ENCODE measurements at regions not wholly inside any gene's neighbourhood (a gene's known extent, or its start where the extent isn't known, plus 50 kb on each side); places are given as distances from the start of the nearest gene placed in this dataset.

- TF ChIP-seq ZNF416 (tag by site-specific recombination; IDR thresholded peaks at IDR 0.05) = no peak
Measured at GRCh38 chr12:78483767-78484315, 380.7 kb upstream of the SYT1 start (continued).

GRCh38 chr12:78489990-78490389 lies 374.6 kb upstream of the SYT1 start:
- ChIA-PET CTCF (no interaction called here), POLR2A (no interaction called here)
- Histone ChIP-seq H3K9me3 (ENCODE audit: control insufficient read depth, insufficient read depth, low read depth, low read length) (no peaks in the 10 kb centered on the region), H3K4me1 (ENCODE audit: control insufficient read depth, insufficient read depth, low read length) (no peaks in the 10 kb centered on the region), H3K27ac (ENCODE audit: extremely low read depth, low read depth, low read length) (no peak overlapping the region), H3K4me3 (ENCODE audit: low read depth, low read length) (no peak overlapping the region), H3K36me3 (ENCODE audit: control insufficient read depth in 2 of 2, insufficient read depth in 1 of 2, low read length in 2 of 2) (no peaks in the 10 kb centered on the region)
- TF ChIP-seq KLF1 (tag by site-specific recombination; IDR thresholded peaks at IDR 0.05) = no peak
- no peak for TF ChIP-seq ZNF223 (tag by site-specific recombination; IDR thresholded peaks at IDR 0.05)
- no peak for TF ChIP-seq ZNF16 (tag by site-specific recombination; IDR thresholded peaks at IDR 0.05; ENCODE audit: low read depth)
- TF ChIP-seq ZNF629 (tag by site-specific recombination; IDR thresholded peaks at IDR 0.05) = no peak
- no peak for TF ChIP-seq YY1 (tag by site-specific recombination; IDR thresholded peaks at IDR 0.05)
- TF ChIP-seq ZNF248 (tag by site-specific recombination; IDR thresholded peaks at IDR 0.05) = no peak
- TF ChIP-seq ZNF670 (tag by site-specific recombination; IDR thresholded peaks at IDR 0.05; ENCODE audit: low read depth) = no peak
- TF ChIP-seq ZNF792 (tag by site-specific recombination; IDR thresholded peaks at IDR 0.05) = no peak
- no peak for TF ChIP-seq KLF8 (tag by site-specific recombination; IDR thresholded peaks at IDR 0.05)
- TF ChIP-seq ZBTB6 (tag by site-specific recombination; IDR thresholded peaks at IDR 0.05) = no peak
- no peak for TF ChIP-seq ZNF112 (tag by site-specific recombination; IDR thresholded peaks at IDR 0.05)
- no peak for TF ChIP-seq KLF16 (tag by site-specific recombination; IDR thresholded peaks at IDR 0.05)
- no peak for TF ChIP-seq SP3 (tag by site-specific recombination; IDR thresholded peaks at IDR 0.05)
- no peak for TF ChIP-seq ZNF311 (tag by site-specific recombination; IDR thresholded peaks at IDR 0.05; ENCODE audit: borderline replicate concordance)
- TF ChIP-seq ZXDB (tag by site-specific recombination; IDR thresholded peaks at IDR 0.05) = no peak
- TF ChIP-seq, protein P1, sequence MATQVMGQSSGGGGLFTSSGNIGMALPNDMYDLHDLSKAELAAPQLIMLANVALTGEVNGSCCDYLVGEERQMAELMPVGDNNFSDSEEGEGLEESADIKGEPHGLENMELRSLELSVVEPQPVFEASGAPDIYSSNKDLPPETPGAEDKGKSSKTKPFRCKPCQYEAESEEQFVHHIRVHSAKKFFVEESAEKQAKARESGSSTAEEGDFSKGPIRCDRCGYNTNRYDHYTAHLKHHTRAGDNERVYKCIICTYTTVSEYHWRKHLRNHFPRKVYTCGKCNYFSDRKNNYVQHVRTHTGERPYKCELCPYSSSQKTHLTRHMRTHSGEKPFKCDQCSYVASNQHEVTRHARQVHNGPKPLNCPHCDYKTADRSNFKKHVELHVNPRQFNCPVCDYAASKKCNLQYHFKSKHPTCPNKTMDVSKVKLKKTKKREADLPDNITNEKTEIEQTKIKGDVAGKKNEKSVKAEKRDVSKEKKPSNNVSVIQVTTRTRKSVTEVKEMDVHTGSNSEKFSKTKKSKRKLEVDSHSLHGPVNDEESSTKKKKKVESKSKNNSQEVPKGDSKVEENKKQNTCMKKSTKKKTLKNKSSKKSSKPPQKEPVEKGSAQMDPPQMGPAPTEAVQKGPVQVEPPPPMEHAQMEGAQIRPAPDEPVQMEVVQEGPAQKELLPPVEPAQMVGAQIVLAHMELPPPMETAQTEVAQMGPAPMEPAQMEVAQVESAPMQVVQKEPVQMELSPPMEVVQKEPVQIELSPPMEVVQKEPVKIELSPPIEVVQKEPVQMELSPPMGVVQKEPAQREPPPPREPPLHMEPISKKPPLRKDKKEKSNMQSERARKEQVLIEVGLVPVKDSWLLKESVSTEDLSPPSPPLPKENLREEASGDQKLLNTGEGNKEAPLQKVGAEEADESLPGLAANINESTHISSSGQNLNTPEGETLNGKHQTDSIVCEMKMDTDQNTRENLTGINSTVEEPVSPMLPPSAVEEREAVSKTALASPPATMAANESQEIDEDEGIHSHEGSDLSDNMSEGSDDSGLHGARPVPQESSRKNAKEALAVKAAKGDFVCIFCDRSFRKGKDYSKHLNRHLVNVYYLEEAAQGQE (tag by site-specific recombination; IDR thresholded peaks at IDR 0.05) = no peak
- TF ChIP-seq OVOL3 (tag by site-specific recombination; IDR thresholded peaks at IDR 0.05) = no peak
- TF ChIP-seq ZBTB20 (tag by site-specific recombination; IDR thresholded peaks at IDR 0.05) = no peak

DNA sequence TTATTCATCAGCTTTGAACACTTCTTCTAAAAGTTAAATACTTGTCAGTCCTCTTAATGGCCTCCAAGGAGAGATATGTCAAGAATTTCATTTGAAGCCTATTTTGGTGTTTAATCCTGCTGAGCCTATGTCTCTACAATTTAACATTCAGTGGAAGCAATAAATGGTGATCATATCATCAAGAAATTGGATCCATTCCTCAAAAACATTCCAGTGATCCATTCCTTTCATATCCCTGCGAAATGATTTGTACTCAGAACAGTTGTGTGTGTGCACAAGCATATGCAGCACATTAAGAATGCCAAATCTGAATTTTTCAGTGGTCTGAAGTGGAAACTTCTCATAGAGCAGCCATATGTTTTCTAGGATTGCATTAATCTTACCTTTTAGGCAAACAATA lies 373.7 kb upstream of the SYT1 start:
- H3K4me3 ChIP-seq (ENCODE audit: low read depth, low read length) = no peak overlapping the region
- H3K36me3 ChIP-seq (ENCODE audit: control insufficient read depth in 2 of 2, insufficient read depth in 1 of 2, low read length in 2 of 2) = no peaks in the 10 kb centered on the region
- no peak overlapping the region for H3K27ac ChIP-seq (ENCODE audit: extremely low read depth, low read depth, low read length)
- TF ChIP-seq GLI2 (tag by site-specific recombination; IDR thresholded peaks at IDR 0.05; ENCODE audit: borderline replicate concordance, low read depth) (no peak), REPIN1 (tag by site-specific recombination; IDR thresholded peaks at IDR 0.05; ENCODE audit: low read depth) (no peak), KLF7 (tag by site-specific recombination; IDR thresholded peaks at IDR 0.05; ENCODE audit: borderline replicate concordance) (no peak), ZNF184 (tag by site-specific recombination; IDR thresholded peaks at IDR 0.05) (no peak), ZSCAN16 (tag by site-specific recombination; IDR thresholded peaks at IDR 0.05) (no peak), ZFP37 (tag by site-specific recombination; IDR thresholded peaks at IDR 0.05) (no peak), ZNF596 (tag by site-specific recombination; IDR thresholded peaks at IDR 0.05) (no peak), SETDB1 (IDR thresholded peaks at IDR 0.05; ENCODE audit: insufficient read length, low read length) (no peak), ZNF830 (tag by site-specific recombination; IDR thresholded peaks at IDR 0.05; ENCODE audit: low read depth) (no peak), ZNF292 (tag by site-specific recombination; IDR thresholded peaks at IDR 0.05; ENCODE audit: borderline replicate concordance, low read depth) (no peak), ZNF747 (tag by site-specific recombination; IDR thresholded peaks at IDR 0.05) (no peak), GLI4 (tag by site-specific recombination; IDR thresholded peaks at IDR 0.05) (no peak)
- TF ChIP-seq, protein P2, sequence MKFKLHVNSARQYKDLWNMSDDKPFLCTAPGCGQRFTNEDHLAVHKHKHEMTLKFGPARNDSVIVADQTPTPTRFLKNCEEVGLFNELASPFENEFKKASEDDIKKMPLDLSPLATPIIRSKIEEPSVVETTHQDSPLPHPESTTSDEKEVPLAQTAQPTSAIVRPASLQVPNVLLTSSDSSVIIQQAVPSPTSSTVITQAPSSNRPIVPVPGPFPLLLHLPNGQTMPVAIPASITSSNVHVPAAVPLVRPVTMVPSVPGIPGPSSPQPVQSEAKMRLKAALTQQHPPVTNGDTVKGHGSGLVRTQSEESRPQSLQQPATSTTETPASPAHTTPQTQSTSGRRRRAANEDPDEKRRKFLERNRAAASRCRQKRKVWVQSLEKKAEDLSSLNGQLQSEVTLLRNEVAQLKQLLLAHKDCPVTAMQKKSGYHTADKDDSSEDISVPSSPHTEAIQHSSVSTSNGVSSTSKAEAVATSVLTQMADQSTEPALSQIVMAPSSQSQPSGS (tag by site-specific recombination; IDR thresholded peaks at IDR 0.05; ENCODE audit: low read depth) = no peak
- H3K4me1 ChIP-seq (ENCODE audit: control insufficient read depth, insufficient read depth, low read length) = no peaks in the 10 kb centered on the region
- no peaks in the 10 kb centered on the region for H3K9me3 ChIP-seq (ENCODE audit: control insufficient read depth, insufficient read depth, low read depth, low read length)
- ChIA-PET CTCF (no interaction called here), POLR2A (interaction anchor here (0.7 kb wide), 1 partner anchor 78 kb away, joined by 3 read pairs; no protein-coding TSS in a partner anchor)

Measured in HEK293 (cell line).